Esophagus squamous epithelium (tissue), 5 donors: ENCODE measurements at regions not wholly inside any gene's neighbourhood (a gene's known extent, or its start where the extent isn't known, plus 50 kb on each side); places are given as distances from the start of the nearest gene placed in this dataset.

Experiments
- DNase-seq: peaks from one replicate; lab custom pipeline; 2025; lab: John Stamatoyannopoulos, UW
- H3K27ac ChIP-seq, 4 donors: fragments of 200-600 bp; sonication (generic); one replicate each; pipeline ENCODE4 v1.5.1; 2016 to 2019; ENCODE audit warnings: mild to moderate bottlenecking in 1 of 4
- H3K27me3 ChIP-seq, 4 donors: fragments of 200-600 bp; sonication (generic); 1 replicate in 3 of 4; 2 replicates in 1 of 4; pipeline versions ENCODE4 v1.5.1 to v1.6.0; 2017 to 2021; ENCODE audit warnings: antibody characterized with exemption in 1 of 4
- H3K36me3 ChIP-seq, 3 donors: fragments of 200-600 bp; sonication (generic); one replicate each; pipeline ENCODE4 v1.5.1; 2016 to 2019
- H3K4me1 ChIP-seq, 3 donors: fragments of 200-600 bp; sonication (generic); one replicate each; pipeline ENCODE4 v1.5.1; 2017 to 2019
- H3K4me3 ChIP-seq, 4 donors: fragments of 200-600 bp; sonication (generic); 1 replicate in 3 of 4; 2 replicates in 1 of 4; pipeline ENCODE4 v1.5.1; 2016 to 2019; ENCODE audit warnings: mild to moderate bottlenecking in 2 of 4, moderate library complexity in 1 of 4
- H3K9me3 ChIP-seq, 3 donors: fragments of 200-600 bp; sonication (generic); one replicate each; pipeline ENCODE4 v1.5.1; 2016 to 2019
- POLR2A ChIP-seq, 4 donors: fragments of 450-650 bp; IDR thresholded peaks; one replicate each; pipeline ENCODE4 v1.6.1; 2017; ENCODE audit warnings: antibody characterized with exemption in 4 of 4, mild to moderate bottlenecking in 4 of 4, moderate library complexity in 3 of 4
- WGBS, 2 donors: methylation state at CpG; one replicate each; pipeline ENCODE4 v1.1.5; 2018; 5-methylcytosine and 5-hydroxymethylcytosine counted together
- intact Hi-C: fragments of 100-400 bp; cut with DNase I; formaldehyde crosslinking; loops from one replicate; pipeline ENCODE4 v1.15.0; 2022
- TF ChIP-seq, protein P1 (sequence below), 6 experiments: fragments of 450-650 bp in 4 of 6; fragments of 200-600 bp in 2 of 6; sonication (generic) in 2 of 6; IDR thresholded peaks; one replicate each; pipeline ENCODE4 v1.5.1; 2016 to 2019; ENCODE audit warnings: antibody characterized with exemption in 6 of 6, mild to moderate bottlenecking in 4 of 6, moderate library complexity in 4 of 6
- donor health status: DM: yes; HTN: yes; CAD: no.

DNA sequence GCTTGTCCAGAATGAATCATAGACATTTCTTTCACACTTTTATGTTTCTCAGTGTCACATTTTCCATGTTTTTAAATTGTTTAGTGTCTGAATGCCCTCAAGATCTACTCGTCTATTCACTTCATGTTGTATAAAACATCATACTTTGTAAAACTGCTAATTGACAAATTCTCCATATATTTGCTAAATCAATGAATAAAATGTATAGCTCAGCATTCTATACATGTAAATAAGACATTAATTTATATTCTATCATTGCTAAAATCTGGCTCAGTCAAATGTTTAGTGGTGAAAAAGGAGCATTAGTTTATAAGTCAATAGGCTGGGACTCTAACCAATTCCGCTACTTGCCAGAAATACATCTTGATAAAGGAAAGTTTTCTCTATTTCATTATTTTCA is 379.6 kb downstream of the NAF1 start:
- Histone ChIP-seq H3K27me3 (no peaks in the 10 kb centered on the region), H3K9me3 (no peaks in the 10 kb centered on the region), H3K4me3 (no peak overlapping the region), H3K4me1 (peaks cover 0 to 17% (median 0%) of the 10 kb centered on the region in 3 donors), H3K27ac (no peak overlapping the region), H3K36me3 (no peaks in the 10 kb centered on the region)
- DNase-seq: no peak
- TF ChIP-seq POLR2A (IDR thresholded peaks at IDR 0.05): no peak
- TF ChIP-seq, protein P1, sequence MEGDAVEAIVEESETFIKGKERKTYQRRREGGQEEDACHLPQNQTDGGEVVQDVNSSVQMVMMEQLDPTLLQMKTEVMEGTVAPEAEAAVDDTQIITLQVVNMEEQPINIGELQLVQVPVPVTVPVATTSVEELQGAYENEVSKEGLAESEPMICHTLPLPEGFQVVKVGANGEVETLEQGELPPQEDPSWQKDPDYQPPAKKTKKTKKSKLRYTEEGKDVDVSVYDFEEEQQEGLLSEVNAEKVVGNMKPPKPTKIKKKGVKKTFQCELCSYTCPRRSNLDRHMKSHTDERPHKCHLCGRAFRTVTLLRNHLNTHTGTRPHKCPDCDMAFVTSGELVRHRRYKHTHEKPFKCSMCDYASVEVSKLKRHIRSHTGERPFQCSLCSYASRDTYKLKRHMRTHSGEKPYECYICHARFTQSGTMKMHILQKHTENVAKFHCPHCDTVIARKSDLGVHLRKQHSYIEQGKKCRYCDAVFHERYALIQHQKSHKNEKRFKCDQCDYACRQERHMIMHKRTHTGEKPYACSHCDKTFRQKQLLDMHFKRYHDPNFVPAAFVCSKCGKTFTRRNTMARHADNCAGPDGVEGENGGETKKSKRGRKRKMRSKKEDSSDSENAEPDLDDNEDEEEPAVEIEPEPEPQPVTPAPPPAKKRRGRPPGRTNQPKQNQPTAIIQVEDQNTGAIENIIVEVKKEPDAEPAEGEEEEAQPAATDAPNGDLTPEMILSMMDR (IDR thresholded peaks at IDR 0.05): no peak
- 82 to 88% methylated on average over 2 of the region's 2 CpGs for WGBS, 2 donors
- intact Hi-C loops: no loop called here

DNA sequence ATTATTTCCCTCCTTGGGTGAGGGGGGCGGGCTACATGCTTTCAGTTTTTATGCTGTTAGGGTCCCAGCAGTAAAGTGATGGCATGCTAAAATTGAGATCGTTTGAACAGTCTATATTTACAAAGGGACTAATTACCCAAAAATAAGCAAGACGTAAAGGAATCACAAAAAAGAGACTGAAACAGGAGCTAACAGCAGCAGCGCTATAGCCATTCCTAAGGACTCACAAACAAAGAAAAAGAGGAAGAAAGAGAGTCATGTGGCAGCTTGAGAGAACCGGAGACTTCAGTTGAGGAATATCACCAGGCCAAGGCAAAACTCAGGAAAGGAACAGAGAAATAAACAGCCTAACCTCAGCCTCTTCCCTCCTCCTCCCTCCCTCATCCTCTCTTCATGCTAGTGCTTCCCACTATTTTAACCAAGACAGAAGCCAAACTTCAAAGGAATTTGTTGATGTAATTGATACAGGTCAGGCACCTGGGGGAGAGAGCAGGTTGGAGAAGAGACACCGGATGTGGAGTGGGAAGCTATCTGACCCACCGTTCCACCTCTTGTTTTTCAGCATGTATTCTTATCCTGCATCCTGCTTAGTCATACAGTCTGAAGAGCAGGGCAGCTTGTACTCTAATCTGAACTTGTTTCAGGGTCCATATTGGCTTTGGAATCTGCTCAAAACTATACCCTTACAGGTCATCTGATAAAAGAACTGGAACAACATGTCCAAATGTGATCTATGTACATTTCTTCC is 383.7 kb downstream of the NAF1 start:
- 53 to 54% methylated on average over 7 of the region's 7 CpGs for WGBS, 2 donors
- Histone ChIP-seq H3K9me3 (no peaks in the 10 kb centered on the region), H3K27ac (no peak overlapping the region), H3K27me3 (no peaks in the 10 kb centered on the region), H3K4me1 (no peaks in the 10 kb centered on the region), H3K4me3 (no peak overlapping the region), H3K36me3 (no peaks in the 10 kb centered on the region)
- TF ChIP-seq POLR2A (IDR thresholded peaks at IDR 0.05): no peak
- TF ChIP-seq, protein P1 (IDR thresholded peaks at IDR 0.05): no peak
- no peak for DNase-seq
- intact Hi-C loops: no loop called here

DNA sequence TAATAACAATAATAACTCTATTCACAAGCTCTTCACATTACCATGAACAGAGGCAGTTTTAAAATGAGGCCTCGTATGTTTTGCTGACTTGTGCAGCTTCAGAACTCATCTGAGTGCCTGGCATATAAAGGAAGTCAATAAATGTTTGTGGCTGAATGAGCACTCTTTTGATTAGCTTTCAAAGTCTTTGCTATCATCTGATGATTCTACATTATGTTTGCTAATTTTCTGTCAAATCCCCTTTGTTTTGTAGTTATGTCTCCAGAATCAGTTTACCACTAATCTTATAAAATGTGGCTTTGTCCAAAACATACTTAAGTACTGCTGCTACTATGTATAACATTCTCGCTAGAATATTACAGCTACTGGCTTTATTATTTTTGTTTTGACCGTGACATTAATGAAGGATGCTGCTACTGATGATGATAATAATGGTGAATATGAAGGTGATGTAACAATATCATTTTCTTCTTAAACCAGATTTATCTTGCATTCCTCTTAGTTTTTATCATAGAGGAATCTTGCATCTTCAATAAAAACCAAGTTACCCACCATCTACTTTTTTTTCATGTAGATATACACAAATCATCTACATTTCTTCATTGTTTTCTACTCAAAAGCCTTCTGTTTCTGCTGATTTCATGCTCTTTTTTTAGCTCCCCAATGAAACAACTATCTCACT is 384.5 kb downstream of the NAF1 start:
- Histone ChIP-seq H3K4me1 (no peaks in the 10 kb centered on the region), H3K27ac (no peak overlapping the region), H3K4me3 (no peak overlapping the region), H3K9me3 (no peaks in the 10 kb centered on the region), H3K27me3 (no peaks in the 10 kb centered on the region), H3K36me3 (no peaks in the 10 kb centered on the region)
- no peak for TF ChIP-seq POLR2A (IDR thresholded peaks at IDR 0.05)
- TF ChIP-seq, protein P1 (IDR thresholded peaks at IDR 0.05): no peak
- WGBS, 2 donors: 50 to 52% methylated on average over 3 of the region's 3 CpGs
- no peak for DNase-seq
- intact Hi-C loops: no loop called here

DNA sequence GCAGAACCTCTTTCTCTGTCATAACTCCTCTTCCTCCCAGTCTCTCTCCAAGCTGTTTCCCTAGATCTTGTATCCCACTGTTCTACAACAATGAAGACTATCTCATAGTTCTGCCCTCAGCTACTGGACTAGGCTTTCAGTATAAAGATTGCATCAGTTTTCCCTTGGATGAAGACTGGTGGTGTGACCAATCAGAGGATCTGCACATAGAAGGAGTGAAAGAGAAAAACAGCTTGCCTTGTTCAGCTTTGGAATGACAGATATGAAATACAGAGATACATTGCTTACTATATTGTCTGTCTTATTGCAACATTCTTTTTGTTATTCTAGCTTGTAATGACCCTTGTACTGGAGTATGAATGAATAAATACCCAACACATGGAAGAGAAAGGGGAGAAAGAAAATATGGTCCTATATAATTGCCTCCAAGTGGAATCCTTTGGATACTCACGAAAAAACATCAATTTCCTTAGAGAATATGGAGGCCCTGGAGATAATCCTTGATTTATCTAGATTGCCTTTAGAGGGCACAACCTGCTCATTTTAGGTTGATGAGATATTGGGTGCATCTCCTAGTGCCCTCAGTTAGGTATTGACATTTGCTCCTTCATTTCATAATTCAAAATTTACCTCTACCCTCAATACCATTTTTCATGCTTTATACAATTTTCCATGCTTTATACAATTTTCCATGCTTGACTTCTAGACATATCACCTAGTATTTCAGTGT is 395.8 kb downstream of the NAF1 start:
- Histone ChIP-seq H3K9me3 (no peaks in the 10 kb centered on the region), H3K27ac (no peak overlapping the region), H3K36me3 (no peaks in the 10 kb centered on the region), H3K27me3 (no peaks in the 10 kb centered on the region), H3K4me1 (no peaks in the 10 kb centered on the region), H3K4me3 (no peak overlapping the region)
- no peak for DNase-seq
- intact Hi-C loops: no loop called here
- TF ChIP-seq POLR2A (IDR thresholded peaks at IDR 0.05): no peak
- TF ChIP-seq, protein P1 (IDR thresholded peaks at IDR 0.05): peak in 1 of 6 experiments; percentile 36
- WGBS, 2 donors: 62 to 63% methylated on average over 1 of the region's 1 CpG

DNA sequence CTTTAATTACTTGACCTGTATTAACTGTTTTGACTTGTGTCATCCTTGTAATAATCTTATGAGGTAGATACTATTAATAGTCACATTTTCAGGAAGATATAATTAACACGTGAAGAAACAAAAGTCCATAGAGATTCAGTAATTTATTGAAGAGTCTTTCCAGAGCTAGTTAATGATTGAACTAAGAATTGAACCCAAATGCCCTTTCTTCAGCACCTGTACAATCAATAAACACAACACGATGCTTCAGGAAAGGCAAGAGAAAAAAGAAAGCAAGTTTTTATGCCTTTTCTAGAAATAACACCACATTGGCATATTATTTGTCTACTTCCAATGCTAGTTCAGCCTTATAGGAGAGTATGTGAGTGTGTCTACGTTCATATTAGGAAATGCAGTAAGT is 399.6 kb downstream of the NAF1 start:
- no peak for DNase-seq
- H3K4me3 ChIP-seq: no peak overlapping the region
- no peak overlapping the region for H3K27ac ChIP-seq
- H3K36me3 ChIP-seq: no peaks in the 10 kb centered on the region
- intact Hi-C loops: no loop called here
- no peak for TF ChIP-seq POLR2A (IDR thresholded peaks at IDR 0.05)
- TF ChIP-seq, protein P1 (IDR thresholded peaks at IDR 0.05): no peak
- no peaks in the 10 kb centered on the region for H3K9me3 ChIP-seq
- 75 to 80% methylated on average over 3 of the region's 3 CpGs for WGBS, 2 donors
- no peaks in the 10 kb centered on the region for H3K4me1 ChIP-seq
- no peaks in the 10 kb centered on the region for H3K27me3 ChIP-seq
